Cardiac fibroblast (primary cell): ENCODE measurements at regions not wholly inside any gene's neighbourhood (a gene's known extent, or its start where the extent isn't known, plus 50 kb on each side); places are given as distances from the start of the nearest gene placed in this dataset.

Experiments used
- DNase-seq, 2 donors: peaks; one replicate each; pipeline versions ENCODE4 v3.0.0 to v3.0.0-alpha.2; 2010; ENCODE audit warnings: low read depth in 2 of 2
- H3K4me3 ChIP-seq, 2 donors: replicated peaks in 1 of 2; 1 replicate in 1 of 2; 2 replicates in 1 of 2; pipeline ENCODE4 v1.5.1; 2011; ENCODE audit warnings: low read depth in 2 of 2, low read length in 2 of 2, mild to moderate bottlenecking in 2 of 2, moderate library complexity in 1 of 2
- CTCF ChIP-seq: IDR thresholded peaks from one replicate; pipeline ENCODE4 v1.5.1; 2011; ENCODE audit warnings: low read depth, mild to moderate bottlenecking, low read length, inconsistent platforms

GRCh38 chr12:94761559-94761958, 111.2 kb upstream of the TMCC3 start:
- peak; percentile 86 to 97 for DNase-seq
- no peak for TF ChIP-seq CTCF
- no peak overlapping the region for H3K4me3 ChIP-seq

GRCh38 chr12:94760786-94761185, 110.4 kb upstream of the TMCC3 start:
- DNase-seq, result peak; percentile 45 to 47
- TF ChIP-seq CTCF, result no peak
- no peak overlapping the region for H3K4me3 ChIP-seq

GRCh38 chr12:94756789-94757188, 106.4 kb upstream of the TMCC3 start:
- no peak for TF ChIP-seq CTCF
- H3K4me3 ChIP-seq, result no peak overlapping the region

GRCh38 chr12:94755598-94755997, 105.2 kb upstream of the TMCC3 start:
- no peak for DNase-seq
- TF ChIP-seq CTCF, result no peak

More at GRCh38 chr12:94756789-94757188, 106.4 kb upstream of the TMCC3 start:
- no peak for DNase-seq

GRCh38 chr12:94754653-94755052, 104.3 kb upstream of the TMCC3 start:
- DNase-seq, result peak in 1 of 2 donors; percentile 29
- TF ChIP-seq CTCF, result peak; percentile 49

More at GRCh38 chr12:94755598-94755997, 105.2 kb upstream of the TMCC3 start:
- no peak overlapping the region for H3K4me3 ChIP-seq

GRCh38 chr12:94753036-94753679, 102.8 kb upstream of the TMCC3 start:
- DNase-seq, result peak; percentile 28 to 43
- H3K4me3 ChIP-seq, result no peak overlapping the region
- no peak for TF ChIP-seq CTCF

More at GRCh38 chr12:94754653-94755052, 104.3 kb upstream of the TMCC3 start:
- H3K4me3 ChIP-seq, result no peak overlapping the region

- no peak for DNase-seq
- no peak for TF ChIP-seq CTCF
- no peak overlapping the region for H3K4me3 ChIP-seq
Observed at GRCh38 chr12:94750864-94751263, 100.5 kb upstream of the TMCC3 start.
